ENCODE measurements at regions not wholly inside any gene's neighbourhood (a gene's known extent, or its start where the extent isn't known, plus 50 kb on each side); places are given as distances from the start of the nearest gene placed in this dataset.
A peak's percentile ranks its signal among the peaks of the same experiment; 100 is the strongest.

DNA sequence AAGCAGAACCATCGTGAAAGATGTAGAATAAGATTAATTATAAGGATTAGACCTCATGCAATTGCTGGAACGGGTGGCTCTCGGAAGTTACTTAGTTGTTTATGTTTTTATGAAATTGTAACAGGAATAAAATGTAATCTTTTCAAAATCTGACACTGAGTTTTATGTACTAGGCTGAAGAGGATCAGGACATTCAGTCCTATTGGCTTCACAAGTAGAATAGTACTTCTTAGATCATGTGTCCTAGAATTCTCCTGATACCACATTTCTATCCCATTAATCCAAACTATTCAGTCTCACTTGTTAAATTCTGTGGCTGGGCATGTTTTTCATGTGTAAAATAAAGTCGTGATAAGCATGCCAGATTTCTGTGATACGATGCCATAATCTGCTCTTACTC, 423.5 kb upstream of the OR4E1 start:
- TF ChIP-seq, protein P1, sequence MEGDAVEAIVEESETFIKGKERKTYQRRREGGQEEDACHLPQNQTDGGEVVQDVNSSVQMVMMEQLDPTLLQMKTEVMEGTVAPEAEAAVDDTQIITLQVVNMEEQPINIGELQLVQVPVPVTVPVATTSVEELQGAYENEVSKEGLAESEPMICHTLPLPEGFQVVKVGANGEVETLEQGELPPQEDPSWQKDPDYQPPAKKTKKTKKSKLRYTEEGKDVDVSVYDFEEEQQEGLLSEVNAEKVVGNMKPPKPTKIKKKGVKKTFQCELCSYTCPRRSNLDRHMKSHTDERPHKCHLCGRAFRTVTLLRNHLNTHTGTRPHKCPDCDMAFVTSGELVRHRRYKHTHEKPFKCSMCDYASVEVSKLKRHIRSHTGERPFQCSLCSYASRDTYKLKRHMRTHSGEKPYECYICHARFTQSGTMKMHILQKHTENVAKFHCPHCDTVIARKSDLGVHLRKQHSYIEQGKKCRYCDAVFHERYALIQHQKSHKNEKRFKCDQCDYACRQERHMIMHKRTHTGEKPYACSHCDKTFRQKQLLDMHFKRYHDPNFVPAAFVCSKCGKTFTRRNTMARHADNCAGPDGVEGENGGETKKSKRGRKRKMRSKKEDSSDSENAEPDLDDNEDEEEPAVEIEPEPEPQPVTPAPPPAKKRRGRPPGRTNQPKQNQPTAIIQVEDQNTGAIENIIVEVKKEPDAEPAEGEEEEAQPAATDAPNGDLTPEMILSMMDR (IDR thresholded peaks at IDR 0.05; ENCODE audit: extremely low read depth, missing control alignments): no peak
- DNase-seq (ENCODE audit: low spot score): no peak

DNA sequence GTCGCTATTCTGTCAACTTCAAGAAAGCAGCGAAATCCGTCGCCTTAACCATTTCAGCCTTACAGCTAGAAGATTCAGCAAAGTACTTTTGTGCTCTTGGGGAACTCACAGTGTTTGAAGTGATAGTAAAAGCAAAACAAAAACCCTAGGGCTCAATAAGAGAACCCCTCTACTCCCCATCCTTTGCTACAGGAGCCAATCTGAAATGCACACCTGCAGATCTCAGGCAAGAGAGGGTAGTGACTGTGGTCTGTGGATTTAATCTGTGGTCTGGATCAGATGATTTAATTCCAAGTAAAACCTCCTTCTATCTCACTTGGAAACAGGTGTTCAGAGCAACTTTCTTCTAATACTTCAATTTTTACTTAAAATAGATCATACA, 422.9 kb upstream of the OR4E1 start:
- TF ChIP-seq, protein P1 (IDR thresholded peaks at IDR 0.05; ENCODE audit: extremely low read depth, missing control alignments): no peak
- DNase-seq (ENCODE audit: low spot score): no peak

DNA sequence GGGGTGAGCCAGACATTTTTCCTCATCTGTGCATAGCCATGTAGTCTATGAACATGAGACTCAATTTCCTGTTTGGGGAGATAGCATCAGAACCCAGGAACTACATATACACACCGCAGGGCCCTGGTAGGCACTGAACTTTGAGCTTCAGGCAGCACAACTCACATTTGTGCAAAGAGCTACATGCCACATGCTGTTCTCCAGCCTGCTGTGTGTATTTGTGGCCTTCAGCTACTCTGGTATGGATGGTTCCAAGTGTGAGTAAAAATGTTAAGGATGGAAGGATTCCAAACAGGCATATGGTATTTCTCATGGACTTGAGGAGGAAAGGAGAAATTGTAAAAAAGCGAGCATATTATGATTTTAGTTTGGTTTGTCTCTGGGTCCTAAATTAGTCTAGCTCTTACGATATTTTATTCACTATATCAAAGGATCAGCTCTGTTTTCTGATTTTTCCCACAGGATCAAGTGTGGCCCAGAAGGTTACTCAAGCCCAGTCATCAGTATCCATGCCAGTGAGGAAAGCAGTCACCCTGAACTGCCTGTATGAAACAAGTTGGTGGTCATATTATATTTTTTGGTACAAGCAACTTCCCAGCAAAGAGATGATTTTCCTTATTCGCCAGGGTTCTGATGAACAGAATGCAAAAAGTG, 422.4 kb upstream of the OR4E1 start:
- TF ChIP-seq, protein P1 (IDR thresholded peaks at IDR 0.05; ENCODE audit: extremely low read depth, missing control alignments): no peak
- no peak for DNase-seq (ENCODE audit: low spot score)

DNA sequence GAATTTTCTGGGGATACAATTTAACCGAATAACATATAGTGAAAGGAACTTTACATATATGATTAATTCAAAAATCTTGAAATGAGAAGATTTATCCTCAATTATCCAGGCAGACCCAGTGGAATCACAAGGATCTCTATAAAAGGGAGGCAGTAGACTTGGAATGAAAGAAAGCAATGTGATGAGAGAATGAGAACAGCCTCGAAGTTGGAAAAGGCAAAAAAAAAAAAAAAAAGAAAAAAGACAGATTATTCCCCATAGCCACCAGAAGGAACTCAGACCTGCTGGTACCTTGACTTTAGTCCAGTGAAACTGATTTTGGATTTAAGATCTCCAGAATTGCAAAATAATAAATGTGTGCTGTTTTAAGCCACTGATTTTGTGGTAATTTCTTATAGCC, 416.3 kb upstream of the OR4E1 start:
- TF ChIP-seq, protein P1 (IDR thresholded peaks at IDR 0.05; ENCODE audit: extremely low read depth, missing control alignments): no peak
- DNase-seq (ENCODE audit: low spot score): no peak

DNA sequence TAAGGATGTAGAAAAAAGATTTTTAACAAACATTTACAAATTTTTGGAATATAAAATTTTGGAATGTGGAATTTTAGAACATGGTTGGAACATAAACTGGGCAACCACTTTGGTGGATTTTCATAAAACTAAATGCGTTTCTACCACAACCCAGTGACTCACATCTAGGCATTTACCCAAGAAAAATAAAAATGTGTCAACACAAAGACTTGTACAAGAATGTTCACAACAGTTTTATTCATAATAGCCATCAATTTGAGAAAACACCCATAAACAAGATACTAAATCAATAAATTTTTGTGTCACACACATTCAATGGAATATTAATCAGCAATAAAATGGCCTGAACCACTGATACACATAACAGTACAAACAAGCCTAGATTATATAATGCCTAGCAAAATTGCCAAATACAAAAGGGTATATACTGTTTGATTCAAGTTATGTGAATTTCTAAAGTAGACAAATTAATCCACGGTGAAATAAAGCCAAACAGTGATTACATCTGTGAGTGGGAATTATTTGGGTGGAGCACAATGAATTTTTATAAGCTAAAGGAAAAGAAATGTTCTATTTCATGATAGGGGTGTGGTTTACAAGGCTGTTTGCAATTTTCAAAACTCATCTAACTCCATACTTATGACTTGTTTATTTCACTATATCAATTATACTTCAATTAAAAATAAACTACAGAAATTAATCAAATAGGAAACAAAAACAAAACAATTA, 415.2 kb upstream of the OR4E1 start:
- TF ChIP-seq, protein P1 (IDR thresholded peaks at IDR 0.05; ENCODE audit: extremely low read depth, missing control alignments): no peak
- DNase-seq (ENCODE audit: low spot score): no peak

DNA sequence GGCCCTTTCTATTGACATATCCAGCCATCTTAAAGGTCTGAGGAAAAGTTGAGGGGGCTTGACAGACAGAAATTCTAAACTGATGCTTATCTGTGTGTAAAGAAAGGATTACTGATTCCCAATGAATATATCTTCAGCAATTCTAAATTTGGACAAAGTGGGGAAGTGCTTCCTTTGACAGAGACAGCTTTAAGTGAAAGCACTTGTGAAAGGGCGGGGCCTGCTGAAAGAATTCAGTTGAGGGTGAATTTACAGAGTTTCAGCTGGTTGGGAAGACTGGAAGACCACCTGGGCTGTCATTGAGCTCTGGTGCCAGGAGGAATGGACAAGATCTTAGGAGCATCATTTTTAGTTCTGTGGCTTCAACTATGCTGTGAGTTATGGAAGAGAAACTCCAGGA, 412.5 kb upstream of the OR4E1 start:
- TF ChIP-seq, protein P1 (IDR thresholded peaks at IDR 0.05; ENCODE audit: extremely low read depth, missing control alignments): no peak
- DNase-seq (ENCODE audit: low spot score): no peak

DNA sequence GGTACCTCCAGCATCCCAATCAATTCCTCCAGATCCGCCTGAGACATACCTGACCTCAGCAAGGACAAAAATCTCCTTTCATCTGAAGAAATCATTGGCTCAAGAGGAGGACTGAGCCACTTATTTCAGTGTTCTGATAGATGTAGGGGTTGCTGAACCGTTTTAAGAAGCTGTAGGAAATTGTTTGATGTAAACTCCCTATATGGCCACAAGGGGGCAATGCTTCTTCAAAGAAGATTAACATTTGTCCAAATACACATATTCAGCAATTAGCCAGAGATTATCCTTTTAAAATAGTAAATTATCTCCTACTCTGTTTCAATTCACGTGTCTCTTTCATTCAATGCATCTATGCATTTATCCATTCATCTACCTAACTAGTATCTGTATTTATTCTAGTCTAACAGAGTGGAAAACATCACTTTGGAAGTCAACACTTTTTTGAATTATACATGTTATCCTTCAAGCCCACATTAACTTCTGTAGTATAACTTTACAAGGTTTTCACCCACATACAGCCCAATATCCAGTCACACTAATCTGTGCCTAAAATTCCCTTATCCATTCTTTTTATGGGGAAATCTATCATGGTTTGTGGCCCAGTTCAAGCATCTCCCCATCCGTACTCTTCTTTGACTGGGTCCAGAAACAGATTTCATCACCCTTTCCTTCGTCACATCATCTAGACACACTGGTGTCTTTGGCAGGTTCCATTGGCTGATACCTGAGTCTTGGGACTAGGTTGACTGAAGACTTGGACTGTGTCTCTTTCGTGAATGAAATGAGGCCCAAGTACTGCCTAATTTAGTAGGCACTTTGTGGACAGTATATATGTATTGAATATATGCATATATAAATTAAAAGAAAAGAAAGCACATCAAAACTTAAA, 411.0 kb upstream of the OR4E1 start:
- DNase-seq (ENCODE audit: low spot score): peak; percentile 32
- TF ChIP-seq, protein P1 (IDR thresholded peaks at IDR 0.05; ENCODE audit: extremely low read depth, missing control alignments): peak; percentile 52
